Immature natural killer cell (primary cell): ENCODE measurements at regions not wholly inside any gene's neighbourhood (a gene's known extent, or its start where the extent isn't known, plus 50 kb on each side); places are given as distances from the start of the nearest gene placed in this dataset.

Experiments
- DNase-seq, 3 donors: peaks; one replicate each; pipeline ENCODE4 v3.0.0; 2022; ENCODE audit warnings: mixed read lengths in 1 of 3
- H3K27ac Mint-ChIP-seq, 6 donors: one replicate each; pipeline ENCODE4 v1.8.0; 2020; ENCODE audit warnings: mixed read lengths in 6 of 6, mild to moderate bottlenecking in 5 of 6, inconsistent platforms in 4 of 6, moderate library complexity in 3 of 6
- H3K27me3 Mint-ChIP-seq, 3 donors: one replicate each; pipeline ENCODE4 v1.8.0; 2020 to 2021; ENCODE audit warnings: low read depth in 3 of 3, mild to moderate bottlenecking in 3 of 3, mixed read lengths in 3 of 3, moderate library complexity in 3 of 3, inconsistent platforms in 1 of 3
- H3K36me3 Mint-ChIP-seq, 3 donors: one replicate each; pipeline ENCODE4 v1.8.0; 2020; ENCODE audit warnings: mixed read lengths in 3 of 3, inconsistent platforms in 2 of 3, mild to moderate bottlenecking in 2 of 3
- H3K4me1 Mint-ChIP-seq, 2 donors: one replicate each; pipeline ENCODE4 v1.8.0; 2020; ENCODE audit warnings: inconsistent platforms in 2 of 2, mild to moderate bottlenecking in 2 of 2, mixed read lengths in 2 of 2, moderate library complexity in 1 of 2
- H3K4me3 Mint-ChIP-seq, 5 donors: one replicate each; pipeline ENCODE4 v1.8.0; 2020; ENCODE audit warnings: mild to moderate bottlenecking in 5 of 5, mixed read lengths in 5 of 5, inconsistent platforms in 3 of 5, moderate library complexity in 3 of 5
- H3K9me3 Mint-ChIP-seq, 6 donors: one replicate each; pipeline ENCODE4 v1.8.0; 2020; ENCODE audit warnings: mild to moderate bottlenecking in 6 of 6, mixed read lengths in 6 of 6, inconsistent platforms in 4 of 6, moderate library complexity in 3 of 6

DNA sequence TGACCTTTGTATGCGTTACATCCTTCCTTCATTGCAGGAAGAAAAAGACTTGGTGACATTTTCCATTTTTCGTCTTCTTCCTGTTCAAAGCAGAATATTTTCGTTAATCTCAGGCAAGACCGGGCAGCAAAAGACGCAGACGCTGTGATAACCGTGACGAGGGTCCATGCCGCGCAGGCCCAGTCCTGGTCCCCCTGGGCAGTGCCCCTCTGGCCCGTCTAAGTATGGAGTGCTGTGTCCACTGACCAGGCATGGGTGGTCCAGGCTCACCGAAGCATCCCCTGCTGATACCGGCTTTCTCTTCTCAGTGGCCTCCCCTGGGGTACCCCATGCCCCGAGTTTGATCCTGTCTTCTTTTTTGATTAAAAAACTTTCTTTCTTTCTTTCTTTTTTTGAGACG, 135.2 kb upstream of the ASB18 start:
- Mint-ChIP-seq H3K4me1 (no peaks in the 10 kb centered on the region), H3K27me3 (peaks cover 0 to 5% (median 0%) of the 10 kb centered on the region in 3 donors), H3K36me3 (no peaks in the 10 kb centered on the region), H3K27ac (no peak overlapping the region), H3K4me3 (no peak overlapping the region), H3K9me3 (no peaks in the 10 kb centered on the region)
- no peak for DNase-seq

DNA sequence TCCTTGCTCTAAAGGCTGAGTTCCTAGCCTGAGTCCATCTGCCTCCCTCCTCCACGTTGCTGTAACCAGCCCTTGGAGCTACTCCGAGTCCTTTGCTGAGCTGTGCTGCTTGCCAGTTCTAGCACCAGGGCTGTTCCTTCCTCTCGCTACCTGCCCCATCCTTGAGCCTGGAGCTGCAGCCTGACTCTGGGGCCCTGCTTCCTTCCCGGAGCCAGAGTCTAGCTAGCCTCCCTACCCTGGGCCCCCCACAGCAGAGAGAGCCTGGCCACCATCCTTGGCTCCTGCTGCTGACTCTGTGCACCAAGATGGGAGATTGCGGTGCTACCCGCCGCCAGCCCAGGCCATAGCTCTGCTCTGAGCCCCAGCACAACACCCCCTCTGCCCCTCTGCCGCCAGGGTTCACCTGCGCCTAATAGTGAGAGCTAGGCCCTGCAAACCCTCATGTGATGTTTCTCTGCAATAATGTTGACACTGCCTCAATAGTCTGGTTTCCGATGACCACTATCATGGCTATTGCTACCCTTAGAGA, 135.9 kb upstream of the ASB18 start:
- no peak overlapping the region for H3K4me3 Mint-ChIP-seq
- no peaks in the 10 kb centered on the region for H3K4me1 Mint-ChIP-seq
- peaks cover 0 to 5% (median 1%) of the 10 kb centered on the region in 3 donors for H3K27me3 Mint-ChIP-seq
- no peak overlapping the region for H3K27ac Mint-ChIP-seq
- no peaks in the 10 kb centered on the region for H3K36me3 Mint-ChIP-seq
- no peak for DNase-seq
- no peaks in the 10 kb centered on the region for H3K9me3 Mint-ChIP-seq

DNA sequence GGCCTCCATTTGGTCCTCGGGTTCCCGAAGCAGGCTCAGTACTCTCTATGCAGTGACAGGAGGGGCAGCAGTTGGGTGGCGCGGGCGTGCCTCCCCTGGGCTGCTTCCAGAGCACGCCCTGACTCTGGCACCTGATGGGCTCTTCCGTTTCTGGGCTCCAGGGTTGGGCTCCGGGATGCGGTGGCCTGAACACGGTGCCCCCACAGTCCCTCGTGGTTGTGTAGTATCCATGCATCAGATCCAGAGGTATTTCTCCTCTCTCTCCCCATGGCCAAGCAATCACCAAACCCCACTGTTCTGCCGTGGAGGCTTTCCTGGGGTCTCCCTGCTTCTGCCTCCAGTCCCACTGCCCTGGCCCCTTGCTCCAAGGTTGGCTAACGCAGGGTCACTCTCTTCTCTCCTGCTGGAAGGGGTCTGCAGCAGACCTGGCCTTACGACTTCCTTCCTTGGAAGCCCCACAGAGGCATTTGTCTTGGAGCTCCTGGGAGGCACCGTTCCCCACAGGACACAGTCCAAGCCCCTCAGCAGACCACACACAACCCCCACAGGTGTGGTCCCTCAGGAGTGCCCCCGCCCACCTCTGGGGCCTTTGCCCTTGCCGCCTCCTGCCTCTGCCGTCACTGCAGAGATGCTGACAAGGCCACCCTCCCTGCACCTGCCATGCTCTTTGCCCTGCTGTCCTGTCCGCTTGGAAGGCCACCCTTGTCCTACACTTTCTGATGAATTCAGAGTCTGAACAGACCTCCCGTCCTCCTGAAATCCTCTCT, 136.6 kb upstream of the ASB18 start:
- DNase-seq: no peak
- Mint-ChIP-seq H3K27ac (no peak overlapping the region), H3K4me1 (no peaks in the 10 kb centered on the region), H3K4me3 (no peak overlapping the region), H3K9me3 (no peaks in the 10 kb centered on the region), H3K27me3 (peaks cover 1 to 5% (median 2%) of the 10 kb centered on the region in 3 donors), H3K36me3 (no peaks in the 10 kb centered on the region)

DNA sequence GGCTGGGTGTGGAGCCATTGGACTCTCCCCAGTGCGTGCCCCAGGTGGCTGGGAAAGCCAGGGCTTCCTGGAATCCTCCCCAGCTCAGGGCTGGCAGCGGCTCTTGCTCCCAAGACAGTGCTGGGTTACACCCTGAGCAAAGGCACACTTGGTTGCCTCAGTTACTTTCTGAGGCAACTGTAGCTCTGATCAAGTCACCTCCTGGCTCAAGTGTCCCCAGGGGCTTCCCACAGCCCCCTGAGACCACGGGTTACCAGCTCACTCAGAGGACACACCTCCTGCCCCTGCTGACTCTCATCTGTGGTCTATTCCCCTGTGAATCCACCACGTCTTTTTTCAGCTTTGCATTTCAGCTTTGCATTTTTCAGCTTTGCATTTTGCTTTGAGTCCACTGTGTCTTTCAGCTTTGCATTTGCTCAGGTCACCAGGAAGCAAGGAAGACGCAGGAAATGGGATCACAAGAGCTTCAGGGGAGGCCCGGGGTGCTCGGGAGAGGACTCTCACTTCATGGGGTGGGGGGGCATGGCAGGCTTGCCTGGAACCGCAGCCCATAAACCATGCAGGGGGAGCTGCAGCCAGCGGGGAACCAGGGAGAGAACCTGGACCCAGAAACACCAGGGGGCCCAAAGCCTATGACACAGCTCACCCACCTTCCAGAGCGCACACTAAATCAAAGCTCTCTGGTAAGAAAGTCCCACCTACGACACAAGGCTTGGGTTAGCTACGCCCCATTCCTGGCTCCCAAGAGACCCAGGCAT, 138.0 kb upstream of the ASB18 start:
- Mint-ChIP-seq H3K36me3 (no peaks in the 10 kb centered on the region), H3K4me1 (no peaks in the 10 kb centered on the region), H3K9me3 (peaks cover 0 to 2% (median 0%) of the 10 kb centered on the region in 6 donors), H3K4me3 (no peak overlapping the region), H3K27me3 (peaks cover 2 to 5% (median 4%) of the 10 kb centered on the region in 3 donors), H3K27ac (peak overlapping the region in 1 of 6 donors; percentile 42)
- DNase-seq: no peak

DNA sequence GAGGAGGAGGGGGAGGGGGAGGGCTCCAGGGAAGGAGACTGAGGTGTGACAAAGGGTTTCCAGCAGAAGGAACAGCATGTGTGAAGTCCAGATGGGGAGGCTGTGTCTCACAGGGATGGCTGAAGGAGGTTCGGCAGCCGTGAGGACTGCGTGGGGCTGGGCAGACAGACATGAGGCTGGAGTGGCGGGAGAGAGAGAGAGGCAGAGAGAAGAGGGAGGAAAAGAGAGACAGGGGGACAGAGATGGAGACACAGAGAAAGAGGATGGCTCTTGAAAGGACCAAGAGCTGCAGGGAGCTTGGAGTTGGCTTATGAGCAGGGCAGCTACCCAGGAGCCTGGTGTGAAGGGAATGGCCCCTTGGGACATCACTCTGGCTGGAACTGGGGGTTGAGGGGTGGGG, 138.9 kb upstream of the ASB18 start:
- Mint-ChIP-seq H3K27me3 (peaks cover 2 to 5% (median 4%) of the 10 kb centered on the region in 3 donors), H3K4me1 (no peaks in the 10 kb centered on the region), H3K36me3 (no peaks in the 10 kb centered on the region), H3K9me3 (peaks cover 0 to 2% (median 0%) of the 10 kb centered on the region in 6 donors), H3K27ac (no peak overlapping the region), H3K4me3 (no peak overlapping the region)
- no peak for DNase-seq

DNA sequence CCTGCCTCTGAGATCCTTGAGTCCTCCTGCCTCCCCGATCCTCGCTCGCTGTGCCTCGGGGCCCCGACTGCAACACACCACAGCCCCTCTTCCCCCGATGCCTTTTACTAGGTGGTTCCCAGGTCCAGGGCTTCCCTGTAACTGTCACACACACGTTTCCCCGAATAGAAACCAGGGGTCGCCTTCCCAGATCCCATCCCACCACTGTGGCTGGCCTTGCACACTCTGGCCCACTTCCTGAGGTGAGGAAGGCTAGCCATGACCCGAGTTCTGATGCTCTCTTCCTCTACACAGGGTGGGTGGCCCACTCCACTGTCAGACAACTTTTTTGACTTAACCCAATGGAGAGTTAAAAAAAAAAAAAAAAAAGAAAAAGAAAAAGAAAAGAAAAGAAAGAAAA, 139.6 kb upstream of the ASB18 start:
- Mint-ChIP-seq H3K9me3 (peaks cover 0 to 2% (median 0%) of the 10 kb centered on the region in 6 donors), H3K27me3 (peaks cover 5 to 6% (median 6%) of the 10 kb centered on the region in 3 donors), H3K36me3 (no peaks in the 10 kb centered on the region), H3K4me1 (no peaks in the 10 kb centered on the region), H3K27ac (no peak overlapping the region), H3K4me3 (no peak overlapping the region)
- no peak for DNase-seq

DNA sequence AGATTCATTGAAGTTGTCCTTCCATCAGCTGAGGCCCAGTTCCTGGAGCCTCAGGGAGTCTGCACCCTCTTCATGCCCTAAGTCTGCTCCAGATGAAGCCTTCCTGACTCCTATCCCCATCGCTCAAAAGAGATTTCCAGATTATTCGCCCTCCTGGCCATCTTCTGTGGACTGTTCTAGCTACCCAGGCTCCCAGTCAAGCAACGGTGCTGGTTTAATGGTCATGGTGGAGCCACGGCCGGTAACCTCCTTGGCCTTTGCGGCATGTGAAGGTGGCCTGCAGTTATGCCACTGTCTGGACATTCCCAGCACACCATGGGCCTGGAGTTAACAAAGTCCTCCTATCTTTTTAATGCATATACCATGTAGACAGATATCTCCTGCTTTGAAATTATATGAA, 140.1 kb upstream of the ASB18 start:
- DNase-seq: no peak
- H3K27ac Mint-ChIP-seq: no peak overlapping the region
- no peaks in the 10 kb centered on the region for H3K4me1 Mint-ChIP-seq
- H3K4me3 Mint-ChIP-seq: no peak overlapping the region
- peaks cover 5 to 6% (median 6%) of the 10 kb centered on the region in 3 donors for H3K27me3 Mint-ChIP-seq
- peaks cover 0 to 2% (median 0%) of the 10 kb centered on the region in 6 donors for H3K9me3 Mint-ChIP-seq
- no peaks in the 10 kb centered on the region for H3K36me3 Mint-ChIP-seq

DNA sequence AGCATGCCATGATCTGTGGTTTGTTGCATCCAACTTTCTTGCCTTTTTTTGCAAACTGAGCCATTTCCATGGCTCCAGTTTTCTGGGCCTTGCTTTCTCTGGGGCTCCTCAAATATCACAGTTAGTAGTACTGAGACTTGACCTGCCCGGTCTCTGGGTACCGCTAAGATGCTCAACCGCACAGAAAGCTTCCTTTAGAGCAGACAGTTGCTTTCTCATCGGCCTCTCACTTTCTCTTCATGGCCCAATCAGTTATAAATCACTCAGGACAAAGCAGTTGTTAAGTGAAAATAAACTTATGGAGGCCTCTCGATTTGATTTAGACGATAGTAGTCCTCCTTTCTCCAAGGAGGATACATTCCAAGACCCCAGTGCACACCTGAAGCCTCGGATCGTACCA, 141.2 kb upstream of the ASB18 start:
- Mint-ChIP-seq H3K4me3 (no peak overlapping the region), H3K4me1 (no peaks in the 10 kb centered on the region), H3K9me3 (peaks cover 0 to 2% (median 0%) of the 10 kb centered on the region in 6 donors), H3K27ac (no peak overlapping the region), H3K27me3 (peaks cover 0 to 6% (median 6%) of the 10 kb centered on the region in 3 donors), H3K36me3 (no peaks in the 10 kb centered on the region)
- DNase-seq: no peak

DNA sequence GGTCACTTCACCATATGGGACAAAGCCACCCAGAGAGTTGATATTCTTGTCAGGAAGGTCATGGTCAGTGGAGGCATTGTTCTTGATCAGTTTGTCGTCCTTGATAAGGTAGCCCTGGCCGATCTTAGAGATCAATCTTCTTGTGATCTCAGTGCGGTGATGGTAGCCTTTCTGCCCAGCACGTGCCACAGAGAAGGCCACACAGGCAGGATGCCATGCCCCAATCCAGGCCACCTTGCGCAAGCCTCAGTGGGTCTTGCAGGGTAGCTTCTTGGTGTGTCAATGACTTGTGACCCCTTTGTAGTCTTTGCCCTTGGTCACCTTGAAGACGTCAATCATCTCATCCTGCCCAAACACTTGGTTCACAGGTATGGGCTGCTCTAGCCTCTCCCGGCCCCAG, 143.9 kb upstream of the ASB18 start:
- Mint-ChIP-seq H3K4me3 (no peak overlapping the region), H3K36me3 (no peaks in the 10 kb centered on the region), H3K27ac (no peak overlapping the region), H3K4me1 (no peaks in the 10 kb centered on the region), H3K27me3 (peaks cover 0 to 8% (median 6%) of the 10 kb centered on the region in 3 donors), H3K9me3 (peaks cover 0 to 5% (median 2%) of the 10 kb centered on the region in 6 donors)
- no peak for DNase-seq

DNA sequence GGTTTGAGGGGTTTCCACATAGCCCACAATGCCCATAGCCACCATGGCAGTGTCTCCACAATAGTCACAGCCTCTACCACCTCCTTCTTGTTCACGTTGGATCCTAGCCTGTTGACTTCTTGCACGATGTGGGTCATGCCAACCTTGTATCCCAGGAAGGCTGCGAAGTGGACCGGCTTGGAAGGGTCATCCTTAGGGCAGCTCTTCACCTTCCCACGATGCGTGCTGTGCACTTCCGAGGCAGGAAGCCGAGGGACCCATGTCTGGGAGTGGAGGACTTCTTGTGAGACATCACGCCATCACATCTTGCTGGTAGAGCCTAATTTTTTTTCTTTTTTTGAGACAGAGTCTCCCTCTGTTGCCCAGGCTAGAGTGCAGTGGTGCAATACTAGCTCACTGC, 144.6 kb upstream of the ASB18 start:
- no peak for DNase-seq
- Mint-ChIP-seq H3K27me3 (peaks cover 0 to 11% (median 8%) of the 10 kb centered on the region in 3 donors), H3K36me3 (no peaks in the 10 kb centered on the region), H3K9me3 (peaks cover 0 to 5% (median 2%) of the 10 kb centered on the region in 6 donors), H3K4me1 (no peaks in the 10 kb centered on the region), H3K4me3 (no peak overlapping the region), H3K27ac (no peak overlapping the region)

DNA sequence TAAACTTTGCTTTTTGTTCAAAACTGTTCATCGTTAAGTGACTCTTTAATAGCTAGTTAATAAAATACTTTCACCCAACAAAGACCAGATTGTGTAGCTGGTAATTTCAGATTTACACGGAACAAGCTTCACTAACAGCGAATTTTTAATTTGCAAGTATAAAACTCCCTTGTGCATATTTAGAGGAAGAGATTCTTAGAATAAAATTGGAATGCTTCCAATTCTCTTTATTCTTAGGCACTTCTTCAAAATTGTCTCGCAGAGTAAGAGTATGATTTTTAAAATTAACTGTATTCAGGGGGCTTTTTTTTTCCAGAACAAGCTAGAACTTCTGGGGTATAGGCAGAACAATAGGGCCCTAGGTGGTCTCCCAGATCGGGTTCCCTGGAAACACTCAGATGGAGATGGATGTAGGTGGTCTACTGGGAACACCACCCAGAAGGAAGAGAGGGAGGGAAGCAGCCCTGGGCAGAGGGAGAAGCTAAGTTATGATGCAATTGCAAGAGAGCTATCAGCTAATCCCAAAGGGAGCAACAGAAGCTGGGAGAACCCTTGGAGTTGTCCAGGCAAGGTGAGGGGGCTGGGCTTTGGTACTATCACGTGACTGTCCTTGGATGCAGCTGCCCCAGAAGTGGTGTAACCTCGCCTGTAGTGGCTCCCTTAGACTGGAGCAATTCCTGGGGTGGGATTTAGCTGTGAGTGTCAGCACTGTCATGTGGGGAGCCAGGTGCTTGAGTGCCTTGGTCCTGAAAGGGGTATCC, 151.7 kb upstream of the ASB18 start:
- H3K4me1 Mint-ChIP-seq: no peaks in the 10 kb centered on the region
- no peak overlapping the region for H3K27ac Mint-ChIP-seq
- no peaks in the 10 kb centered on the region for H3K36me3 Mint-ChIP-seq
- peaks cover 0 to 5% (median under 1%) of the 10 kb centered on the region in 6 donors for H3K9me3 Mint-ChIP-seq
- H3K27me3 Mint-ChIP-seq: peaks cover 2 to 5% (median 5%) of the 10 kb centered on the region in 3 donors
- no peak for DNase-seq
- H3K4me3 Mint-ChIP-seq: no peak overlapping the region

DNA sequence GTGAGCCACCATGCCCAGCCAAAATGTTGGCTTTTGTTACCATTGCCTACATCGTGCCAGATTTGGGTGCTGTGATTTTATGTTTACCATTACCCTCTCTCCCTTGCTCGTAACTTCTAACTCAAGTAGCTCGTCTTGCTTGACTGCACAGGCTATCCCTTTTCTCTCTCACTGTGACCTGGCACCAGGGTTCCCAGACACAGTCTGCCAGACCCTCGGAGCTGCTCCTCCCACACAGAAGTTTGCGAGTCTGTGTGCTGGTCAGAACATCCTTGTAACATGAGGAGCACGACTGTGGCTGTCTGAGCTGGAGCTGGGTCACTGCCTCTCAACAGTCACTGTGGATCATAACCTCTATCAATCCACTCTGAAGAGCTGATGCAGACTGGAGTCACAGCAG, 152.5 kb upstream of the ACKR3 start:
- Mint-ChIP-seq H3K27me3 (peaks cover 2 to 10% (median 8%) of the 10 kb centered on the region in 3 donors), H3K27ac (no peak overlapping the region), H3K4me1 (no peaks in the 10 kb centered on the region), H3K4me3 (no peak overlapping the region), H3K9me3 (peaks cover 0 to 4% (median under 1%) of the 10 kb centered on the region in 6 donors), H3K36me3 (no peaks in the 10 kb centered on the region)
- DNase-seq: no peak

DNA sequence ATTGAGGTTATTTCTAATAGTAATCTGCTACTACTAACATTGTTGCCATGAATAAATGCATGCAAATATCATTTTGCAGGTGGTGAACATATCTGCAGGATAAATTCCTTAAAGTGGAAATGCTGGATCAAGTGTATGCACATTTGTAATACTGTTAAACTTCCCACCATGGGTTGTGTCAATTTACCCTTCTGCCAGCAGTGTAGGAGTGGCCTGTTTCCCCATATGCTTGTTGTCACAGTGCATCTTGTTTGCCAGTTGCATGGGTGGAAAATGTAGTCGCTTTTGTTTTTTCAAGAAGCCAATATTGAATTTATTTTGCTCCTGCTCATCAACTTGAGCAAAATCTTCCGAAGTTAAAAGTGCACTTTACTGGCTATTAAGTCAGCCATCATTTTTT, 139.0 kb upstream of the ACKR3 start:
- peaks cover 0 to 3% (median 0%) of the 10 kb centered on the region in 6 donors for H3K9me3 Mint-ChIP-seq
- H3K36me3 Mint-ChIP-seq: no peaks in the 10 kb centered on the region
- no peak for DNase-seq
- peaks cover 11 to 23% (median 11%) of the 10 kb centered on the region in 3 donors for H3K27me3 Mint-ChIP-seq
- no peak overlapping the region for H3K27ac Mint-ChIP-seq
- H3K4me3 Mint-ChIP-seq: no peak overlapping the region
- no peaks in the 10 kb centered on the region for H3K4me1 Mint-ChIP-seq
